Tibial nerve (tissue), 3 donors: ENCODE measurements at regions not wholly inside any gene's neighbourhood (a gene's known extent, or its start where the extent isn't known, plus 50 kb on each side); places are given as distances from the start of the nearest gene placed in this dataset.

Experiments used
- CTCF ChIP-seq, 5 experiments: fragments of 200-600 bp in 3 of 5; fragments of 450-650 bp in 2 of 5; sonication (generic) in 3 of 5; IDR thresholded peaks; one replicate each; pipeline ENCODE4 v1.5.1; 2016 to 2019; ENCODE audit warnings: antibody characterized with exemption in 5 of 5, mild to moderate bottlenecking in 3 of 5, moderate library complexity in 2 of 5
- POLR2A ChIP-seq, 2 donors: fragments of 450-650 bp; IDR thresholded peaks; one replicate each; pipeline ENCODE4 v1.6.1; 2017; ENCODE audit warnings: antibody characterized with exemption in 2 of 2, mild to moderate bottlenecking in 2 of 2, moderate library complexity in 2 of 2

- TF ChIP-seq CTCF (IDR thresholded peaks at IDR 0.05): no peak
- TF ChIP-seq POLR2A (IDR thresholded peaks at IDR 0.05): no peak
Measured at GRCh38 chr5:108655750-108656450, 91.8 kb upstream of the FER start.
